Lung (tissue), 11 donors: ENCODE measurements at regions not wholly inside any gene's neighbourhood (a gene's known extent, or its start where the extent isn't known, plus 50 kb on each side); places are given as distances from the start of the nearest gene placed in this dataset.

ENCODE experiments used
- ATAC-seq: fragments of 200-7000 bp; cut with Tn5 transposase; one replicate; pipeline ENCODE4 v1.9.1; 2020; ENCODE audit warnings: moderate number of reproducible peaks; ENCODE audit not compliant: insufficient read depth, low FRiP score
- DNase-seq, 3 donors: peaks; one replicate each; pipeline ENCODE4 v3.0.0-alpha.2; 2013 to 2017
- H3K27ac ChIP-seq, 2 donors: one replicate each; pipeline ENCODE4 v1.5.1; 2013; ENCODE audit warnings: mild to moderate bottlenecking in 2 of 2, moderate library complexity in 2 of 2, control low read depth in 1 of 2, inconsistent platforms in 1 of 2, low read depth in 1 of 2, low read length in 1 of 2
- H3K27me3 ChIP-seq, 3 donors: one replicate each; pipeline ENCODE4 v1.5.1; 2013; ENCODE audit warnings: low read length in 2 of 3; ENCODE audit not compliant: control insufficient read depth in 3 of 3, insufficient read depth in 3 of 3
- H3K36me3 ChIP-seq, 4 donors: one replicate each; pipeline ENCODE4 v1.5.1; 2013; ENCODE audit warnings: low read length in 4 of 4, mild to moderate bottlenecking in 1 of 4, moderate library complexity in 1 of 4; ENCODE audit not compliant: control insufficient read depth in 4 of 4, insufficient read depth in 4 of 4
- H3K4me1 ChIP-seq, 5 donors: one replicate each; pipeline ENCODE4 v1.5.1; 2013; ENCODE audit warnings: low read length in 5 of 5, mild to moderate bottlenecking in 2 of 5, moderate library complexity in 1 of 5; ENCODE audit not compliant: control insufficient read depth in 5 of 5, insufficient read depth in 5 of 5
- H3K4me3 ChIP-seq: one replicate; pipeline ENCODE4 v1.5.1; 2013; ENCODE audit warnings: mild to moderate bottlenecking, control low read depth, moderate library complexity
- H3K9ac ChIP-seq, 2 donors: one replicate each; pipeline ENCODE4 v1.5.1; 2013; ENCODE audit warnings: low read length in 2 of 2, control low read depth in 1 of 2; ENCODE audit not compliant: insufficient read depth in 1 of 2
- H3K9me3 ChIP-seq, 4 donors: one replicate each; pipeline ENCODE4 v1.5.1; 2013; ENCODE audit warnings: low read length in 3 of 4, mild to moderate bottlenecking in 1 of 4, moderate library complexity in 1 of 4; ENCODE audit not compliant: control insufficient read depth in 4 of 4, insufficient read depth in 3 of 4
- CTCF ChIP-seq: IDR thresholded peaks from 2 replicates; pipeline ENCODE4 v1.5.1; 2012; ENCODE audit warnings: mild to moderate bottlenecking; ENCODE audit errors: control extremely low read depth, extremely low read depth
- WGBS, 2 donors: extraction: QIAGEN DNeasy Blood & Tissue Kit; methylation state at CpG; one replicate each; pipeline ENCODE4 v1.1.7; 2013; 5-methylcytosine and 5-hydroxymethylcytosine counted together
- donor health status: control.
- donor health status: control.
- donor health status: Bipolar disorder and iron deficiency.
- donor health status: healthy.
- donor health status: DM: yes; HTN: yes; CAD: no.

- no peak overlapping the region for H3K9ac ChIP-seq
- no peaks in the 10 kb centered on the region for H3K36me3 ChIP-seq
- ATAC-seq (no peak), DNase-seq (peak in 1 of 3 donors; percentile 9)
- peaks cover 0 to 3% (median 0%) of the 10 kb centered on the region in 5 donors for H3K4me1 ChIP-seq
- no peak for TF ChIP-seq CTCF
- no peak overlapping the region for H3K4me3 ChIP-seq
- H3K27me3 ChIP-seq, result peaks cover 0 to 13% (median 0%) of the 10 kb centered on the region in 3 donors
- H3K27ac ChIP-seq, result no peak overlapping the region
- peaks cover 0 to 5% (median 0%) of the 10 kb centered on the region in 4 donors for H3K9me3 ChIP-seq
- WGBS, 2 donors, result 79 to 84% methylated on average over 7 of the region's 7 CpGs
These were observed 65.8 kb upstream of the FRMD4A start for GRCh38 chr10:14396411-14397048.

- Histone ChIP-seq H3K4me1 (peaks cover 0 to 3% (median 0%) of the 10 kb centered on the region in 5 donors), H3K4me3 (no peak overlapping the region), H3K9me3 (peaks cover 0 to 3% (median 0%) of the 10 kb centered on the region in 4 donors), H3K27me3 (no peaks in the 10 kb centered on the region), H3K9ac (no peak overlapping the region), H3K27ac (no peak overlapping the region), H3K36me3 (no peaks in the 10 kb centered on the region)
- DNase-seq (no peak), ATAC-seq (no peak)
- TF ChIP-seq CTCF, result no peak
- 94 to 97% methylated on average over 1 of the region's 1 CpG for WGBS, 2 donors
These were observed 63.5 kb upstream of the FRMD4A start for GRCh38 chr10:14394179-14394578.

DNA sequence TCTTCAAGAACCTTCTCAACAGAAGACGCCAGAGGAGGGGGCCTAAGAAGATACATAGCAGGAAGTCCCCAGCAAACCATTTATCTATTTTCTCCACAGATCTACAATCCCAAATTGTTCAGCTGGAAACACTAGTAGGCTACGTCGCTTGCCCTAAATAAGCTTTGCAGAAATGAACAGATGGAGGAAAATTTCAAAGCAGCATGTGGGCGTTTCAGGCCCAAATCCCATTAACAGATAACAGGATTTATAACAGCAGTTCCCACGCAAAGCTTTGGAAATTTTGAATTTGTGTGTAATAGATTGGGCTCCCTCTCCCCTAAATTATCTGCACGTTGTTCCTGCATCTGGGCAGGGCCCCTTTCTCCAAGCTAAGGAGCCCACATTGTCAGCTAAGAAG is 60.6 kb upstream of the FRMD4A start:
- no peaks in the 10 kb centered on the region for H3K4me1 ChIP-seq
- H3K9ac ChIP-seq, result no peak overlapping the region
- no peak for ATAC-seq
- no peak for DNase-seq
- no peak for TF ChIP-seq CTCF
- WGBS, 2 donors, result 84 to 91% methylated on average over 6 of the region's 6 CpGs
- peaks cover 0 to 3% (median 0%) of the 10 kb centered on the region in 4 donors for H3K9me3 ChIP-seq
- H3K4me3 ChIP-seq, result no peak overlapping the region
- no peak overlapping the region for H3K27ac ChIP-seq
- H3K36me3 ChIP-seq, result no peaks in the 10 kb centered on the region
- H3K27me3 ChIP-seq, result peaks cover 0 to 2% (median 0%) of the 10 kb centered on the region in 3 donors
